ENCODE measurements at regions not wholly inside any gene's neighbourhood (a gene's known extent, or its start where the extent isn't known, plus 50 kb on each side); places are given as distances from the start of the nearest gene placed in this dataset.

DNA sequence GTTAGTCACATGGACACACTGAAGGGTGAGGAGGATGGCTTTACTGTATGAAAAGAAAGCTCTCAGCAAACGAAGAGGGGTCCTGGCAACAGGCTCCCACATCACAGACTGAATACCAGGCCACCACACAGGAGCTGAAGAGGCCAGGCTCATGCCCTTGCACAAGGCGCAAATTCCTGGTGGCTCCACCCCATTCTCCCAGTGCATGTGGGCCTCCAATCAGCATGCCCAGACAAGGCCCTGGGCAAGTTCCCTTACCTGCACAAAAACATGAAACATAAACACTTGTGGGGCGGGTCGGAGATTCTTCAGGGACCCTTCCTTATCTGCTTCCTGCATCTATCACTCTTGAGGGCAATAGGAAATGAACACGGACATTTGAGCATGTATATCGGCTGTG, 935.8 kb upstream of the EDIL3 start:
- TF ChIP-seq, protein P1, sequence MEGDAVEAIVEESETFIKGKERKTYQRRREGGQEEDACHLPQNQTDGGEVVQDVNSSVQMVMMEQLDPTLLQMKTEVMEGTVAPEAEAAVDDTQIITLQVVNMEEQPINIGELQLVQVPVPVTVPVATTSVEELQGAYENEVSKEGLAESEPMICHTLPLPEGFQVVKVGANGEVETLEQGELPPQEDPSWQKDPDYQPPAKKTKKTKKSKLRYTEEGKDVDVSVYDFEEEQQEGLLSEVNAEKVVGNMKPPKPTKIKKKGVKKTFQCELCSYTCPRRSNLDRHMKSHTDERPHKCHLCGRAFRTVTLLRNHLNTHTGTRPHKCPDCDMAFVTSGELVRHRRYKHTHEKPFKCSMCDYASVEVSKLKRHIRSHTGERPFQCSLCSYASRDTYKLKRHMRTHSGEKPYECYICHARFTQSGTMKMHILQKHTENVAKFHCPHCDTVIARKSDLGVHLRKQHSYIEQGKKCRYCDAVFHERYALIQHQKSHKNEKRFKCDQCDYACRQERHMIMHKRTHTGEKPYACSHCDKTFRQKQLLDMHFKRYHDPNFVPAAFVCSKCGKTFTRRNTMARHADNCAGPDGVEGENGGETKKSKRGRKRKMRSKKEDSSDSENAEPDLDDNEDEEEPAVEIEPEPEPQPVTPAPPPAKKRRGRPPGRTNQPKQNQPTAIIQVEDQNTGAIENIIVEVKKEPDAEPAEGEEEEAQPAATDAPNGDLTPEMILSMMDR (IDR thresholded peaks at IDR 0.05 in 8 of 11, conservative IDR thresholded peaks at IDR 0.05 in 3 of 11), result no peak
- no peak for TF ChIP-seq POLR2A (IDR thresholded peaks at IDR 0.05)
- TF ChIP-seq POLR2AphosphoS5 (IDR thresholded peaks at IDR 0.05), result no peak
- Histone ChIP-seq H3K27me3 (replicated peaks in 1 of 7) (no peaks in the 10 kb centered on the region), H3K9me3 (peaks cover 0 to 8% (median 0%) of the 10 kb centered on the region in 8 donors), H3K36me3 (no peaks in the 10 kb centered on the region), H3K4me1 (no peaks in the 10 kb centered on the region), H3K27ac (no peak overlapping the region), H3K4me3 (no peak overlapping the region)
- 27 to 47% (median 37%) methylated on average over 6 of the region's 6 CpGs for WGBS, 5 donors
- intact Hi-C loops (cut with DNase I; ENCODE audit: low total_unique reads), result no loop called here
- no peak for DNase-seq

DNA sequence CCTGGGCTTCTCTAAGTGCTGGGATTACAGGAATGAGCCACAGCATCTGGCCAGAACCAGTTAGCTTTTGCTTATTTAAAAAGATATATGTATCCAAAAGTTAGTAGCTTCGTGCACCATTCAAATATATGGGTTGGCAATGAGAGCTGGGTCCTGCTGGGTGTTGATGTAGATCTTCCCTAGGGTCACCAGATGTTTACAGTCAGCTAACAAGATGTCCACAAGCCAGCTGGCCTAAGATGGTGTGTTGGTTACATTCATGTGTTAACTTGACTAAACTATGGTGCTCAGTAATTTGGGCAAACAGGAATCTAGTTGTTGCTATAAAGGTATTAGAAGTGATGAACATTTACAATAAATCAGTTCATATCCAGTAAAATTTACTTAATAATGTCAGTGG, 948.6 kb upstream of the EDIL3 start:
- H3K27ac ChIP-seq, result no peak overlapping the region
- TF ChIP-seq POLR2A (IDR thresholded peaks at IDR 0.05) (no peak), POLR2AphosphoS5 (IDR thresholded peaks at IDR 0.05) (no peak)
- TF ChIP-seq, protein P1 (IDR thresholded peaks at IDR 0.05 in 8 of 11, conservative IDR thresholded peaks at IDR 0.05 in 3 of 11), result no peak
- WGBS, 5 donors, result 65 to 88% (median 82%) methylated on average over 1 of the region's 1 CpG
- H3K4me1 ChIP-seq, result no peaks in the 10 kb centered on the region
- H3K36me3 ChIP-seq, result no peaks in the 10 kb centered on the region
- no peaks in the 10 kb centered on the region for H3K9me3 ChIP-seq
- H3K27me3 ChIP-seq (replicated peaks in 1 of 7), result no peaks in the 10 kb centered on the region
- no peak overlapping the region for H3K4me3 ChIP-seq
- DNase-seq, result no peak
- intact Hi-C loops (cut with DNase I; ENCODE audit: low total_unique reads), result no loop called here

DNA sequence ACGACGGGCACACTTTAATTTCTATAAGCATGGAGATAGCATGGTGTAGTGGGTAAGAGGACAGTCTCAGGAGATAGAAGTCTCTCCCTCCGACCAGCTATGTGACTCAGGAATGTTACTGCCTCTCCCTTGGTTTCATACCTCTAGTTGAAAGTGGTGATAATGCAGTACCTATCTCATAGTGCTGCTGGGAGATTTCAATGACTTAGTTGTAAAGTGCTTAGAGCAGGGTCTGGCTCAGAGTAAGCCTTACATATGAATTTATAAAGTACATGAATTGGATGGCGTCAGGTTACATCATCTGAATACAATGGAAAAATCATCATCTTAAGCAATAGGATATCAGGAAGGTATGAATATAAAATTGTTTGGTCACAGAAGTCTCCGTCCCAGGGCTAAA, 952.8 kb upstream of the EDIL3 start:
- H3K27me3 ChIP-seq (replicated peaks in 1 of 7), result no peaks in the 10 kb centered on the region
- no peak for TF ChIP-seq POLR2A (IDR thresholded peaks at IDR 0.05)
- no peak for TF ChIP-seq POLR2AphosphoS5 (IDR thresholded peaks at IDR 0.05)
- TF ChIP-seq, protein P1 (IDR thresholded peaks at IDR 0.05 in 8 of 11, conservative IDR thresholded peaks at IDR 0.05 in 3 of 11), result no peak
- H3K4me3 ChIP-seq, result no peak overlapping the region
- no peak for DNase-seq
- H3K36me3 ChIP-seq, result no peaks in the 10 kb centered on the region
- 71 to 83% (median 74%) methylated on average over 5 of the region's 5 CpGs for WGBS, 5 donors
- no peak overlapping the region for H3K27ac ChIP-seq
- intact Hi-C loops (cut with DNase I; ENCODE audit: low total_unique reads), result no loop called here
- no peaks in the 10 kb centered on the region for H3K4me1 ChIP-seq
- no peaks in the 10 kb centered on the region for H3K9me3 ChIP-seq

DNA sequence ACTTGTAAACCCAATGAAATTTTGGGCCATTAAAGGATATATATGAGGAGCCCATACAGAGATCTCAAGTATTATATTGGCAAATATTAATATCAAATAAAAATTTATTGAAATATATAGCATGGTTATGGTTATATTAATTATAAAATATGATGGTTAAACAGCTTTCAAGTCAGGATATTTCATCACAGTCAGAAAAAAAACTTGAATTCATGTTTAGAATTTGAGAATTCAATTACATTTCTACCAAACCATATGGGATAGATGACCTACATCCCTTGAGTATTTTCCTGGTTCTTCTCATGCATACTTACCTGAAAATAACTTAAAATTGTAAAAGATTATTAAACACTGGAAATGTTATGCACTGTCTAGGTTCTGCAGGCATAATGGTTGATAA, 956.1 kb upstream of the EDIL3 start:
- H3K27me3 ChIP-seq (replicated peaks in 1 of 7), result no peaks in the 10 kb centered on the region
- no peak for TF ChIP-seq POLR2AphosphoS5 (IDR thresholded peaks at IDR 0.05)
- TF ChIP-seq POLR2A (IDR thresholded peaks at IDR 0.05), result no peak
- TF ChIP-seq, protein P1 (IDR thresholded peaks at IDR 0.05 in 8 of 11, conservative IDR thresholded peaks at IDR 0.05 in 3 of 11), result no peak
- no peak overlapping the region for H3K4me3 ChIP-seq
- DNase-seq, result no peak
- intact Hi-C loops (cut with DNase I; ENCODE audit: low total_unique reads), result no loop called here
- H3K36me3 ChIP-seq, result no peaks in the 10 kb centered on the region
- H3K9me3 ChIP-seq, result no peaks in the 10 kb centered on the region
- no peak overlapping the region for H3K27ac ChIP-seq
- H3K4me1 ChIP-seq, result no peaks in the 10 kb centered on the region
